ENCODE measurements at regions not wholly inside any gene's neighbourhood (a gene's known extent, or its start where the extent isn't known, plus 50 kb on each side); places are given as distances from the start of the nearest gene placed in this dataset.

DNA sequence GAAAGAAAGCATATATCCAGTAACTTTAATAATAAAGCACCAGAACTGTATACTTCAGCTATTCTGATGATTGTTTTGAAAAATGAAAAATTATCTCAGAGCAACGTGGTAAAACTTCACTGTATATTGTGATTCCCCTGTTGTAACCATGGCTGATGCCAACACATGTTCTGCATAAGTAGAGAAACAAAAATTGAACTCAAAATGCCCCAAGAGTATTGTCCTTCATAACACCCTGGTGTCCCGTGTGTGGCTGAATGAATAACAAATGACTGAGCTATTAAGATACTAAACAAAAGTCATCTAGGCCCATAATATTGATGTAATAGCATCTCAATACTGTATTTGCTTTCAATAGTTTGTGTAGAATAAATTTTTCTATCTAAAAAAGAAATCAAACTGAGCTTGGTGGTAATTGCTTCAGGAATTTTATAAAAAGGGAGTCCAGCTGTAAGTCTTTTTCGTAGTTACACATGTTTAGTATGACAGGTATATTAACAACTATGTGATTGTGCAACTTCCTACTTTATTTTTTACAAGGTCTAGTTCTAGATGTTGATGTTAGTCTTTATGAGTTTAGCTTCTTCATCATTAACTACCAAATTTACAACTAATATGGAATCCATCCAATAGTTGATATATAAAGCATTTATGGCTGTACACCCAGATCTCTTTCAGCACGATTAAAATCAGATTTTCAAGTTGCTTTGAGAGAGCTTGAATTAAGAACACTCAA, 623.8 kb upstream of the AGTR1 start:
- no peak for TF ChIP-seq CTCF (IDR thresholded peaks at IDR 0.05 in 4 of 5, conservative IDR thresholded peaks at IDR 0.05 in 1 of 5)
- TF ChIP-seq POLR2A (IDR thresholded peaks at IDR 0.05) = no peak
